HEK293T (cell line): ENCODE measurements at regions not wholly inside any gene's neighbourhood (a gene's known extent, or its start where the extent isn't known, plus 50 kb on each side); places are given as distances from the start of the nearest gene placed in this dataset.

Source experiments
- BHLHE40 ChIP-seq: fragments of 450-650 bp; IDR thresholded peaks from 2 replicates; pipeline ENCODE4 v1.6.1; 2016; ENCODE audit warnings: mild to moderate bottlenecking, moderate library complexity, borderline replicate concordance
- FOXM1 ChIP-seq: fragments of 450-650 bp; IDR thresholded peaks from 2 replicates; pipeline ENCODE4 v1.6.1; 2017; ENCODE audit warnings: mild to moderate bottlenecking, borderline replicate concordance
- SP1 ChIP-seq: fragments of 450-650 bp; IDR thresholded peaks from 2 replicates; pipeline ENCODE4 v1.6.1; 2017
- SUZ12 ChIP-seq: fragments of 450-650 bp; IDR thresholded peaks from 2 replicates; pipeline ENCODE4 v1.6.1; 2016; ENCODE audit warnings: mild to moderate bottlenecking

GRCh38 chr21:15466329-15466728 lies 263.5 kb upstream of the USP25 start:
- TF ChIP-seq FOXM1 (no peak), BHLHE40 (no peak), SP1 (no peak), SUZ12 (no peak)
